IMR-90 (cell line): ENCODE measurements at regions not wholly inside any gene's neighbourhood (a gene's known extent, or its start where the extent isn't known, plus 50 kb on each side); places are given as distances from the start of the nearest gene placed in this dataset.

Experiments used
- ATAC-seq: fragments of 200-7000 bp; cut with Tn5 transposase; 2 replicates; pipeline ENCODE4 v1.9.1; 2020; ENCODE audit warnings: low read depth, mild to moderate bottlenecking, moderate library complexity
- BruUV-seq: library from RNA; stranded (reverse); fragments of 400-500 nt; replicated peaks from 2 replicates; lab custom pipeline; 2021; lab: Mats Ljungman, UMichigan
- CTCF ChIA-PET: fragments of 300-600 bp; formaldehyde crosslinking; extraction: SDS; loops from one replicate; lab custom pipeline; 2021; ENCODE audit warnings: antibody characterized with exemption; lab: Yijun Ruan, JAX
- POLR2A ChIA-PET: fragments of 300-600 bp; sonication (Branson Sonifier 250); formaldehyde crosslinking; loops from one replicate; lab custom pipeline; 2022; ENCODE audit warnings: antibody characterized with exemption; ENCODE audit not compliant: unreplicated experiment; lab: Charles Lee
- DNase-seq: peaks from one replicate; pipeline ENCODE4 v3.0.0; 2013
- H2AFZ ChIP-seq: replicated peaks from 2 replicates; pipeline ENCODE3; 2013; ENCODE audit warnings: low read length, mild to moderate bottlenecking; ENCODE audit not compliant: poor library complexity
- H2AK5ac ChIP-seq: 2 replicates; pipeline ENCODE4 v1.6.1; 2013; ENCODE audit warnings: low read depth, low read length, inconsistent platforms
- H2AK9ac ChIP-seq: replicated peaks from 2 replicates; pipeline ENCODE3; 2013; ENCODE audit warnings: mild to moderate bottlenecking, low read depth, low read length, moderate library complexity; ENCODE audit not compliant: poor library complexity
- H2BK120ac ChIP-seq: 2 replicates; pipeline ENCODE4 v1.6.1; 2013; ENCODE audit warnings: low read depth, low read length, inconsistent platforms
- H2BK15ac ChIP-seq: 3 replicates; pipeline ENCODE4 v1.6.1; 2013; ENCODE audit warnings: low read depth, low read length, inconsistent platforms
- H2BK20ac ChIP-seq: 2 replicates; pipeline ENCODE4 v1.6.1; 2013; ENCODE audit warnings: low read depth, mild to moderate bottlenecking, inconsistent platforms, low read length, moderate library complexity
- H2BK5ac ChIP-seq: 2 replicates; pipeline ENCODE4 v1.6.1; 2013; ENCODE audit warnings: mild to moderate bottlenecking, low read depth, low read length, inconsistent platforms; ENCODE audit not compliant: poor library complexity, severe bottlenecking
- H3K14ac ChIP-seq: replicated peaks from 2 replicates; pipeline ENCODE4 v1.6.1; 2013; ENCODE audit warnings: low read depth, low read length, inconsistent platforms
- H3K18ac ChIP-seq: 2 replicates; pipeline ENCODE4 v1.6.1; 2013; ENCODE audit warnings: low read depth, low read length, control low read depth
- H3K23ac ChIP-seq: 2 replicates; pipeline ENCODE4 v1.6.1; 2013; ENCODE audit warnings: low read depth, low read length, inconsistent platforms
- H3K27ac ChIP-seq: 2 replicates; pipeline ENCODE4 v1.5.1; 2013; ENCODE audit warnings: mild to moderate bottlenecking, control low read depth, low read length; ENCODE audit not compliant: insufficient read depth
- H3K27me3 ChIP-seq: 2 replicates; pipeline ENCODE4 v1.6.1; 2013; ENCODE audit warnings: low read length; ENCODE audit not compliant: control insufficient read depth, insufficient read depth
- H3K36me3 ChIP-seq: 2 replicates; pipeline ENCODE4 v1.6.1; 2013; ENCODE audit warnings: low read length, mixed read lengths; ENCODE audit not compliant: control insufficient read depth, insufficient read depth
- H3K4ac ChIP-seq: 2 replicates; pipeline ENCODE4 v1.6.1; 2013; ENCODE audit warnings: low read depth, low read length, inconsistent platforms
- H3K4me1 ChIP-seq: 2 replicates; pipeline ENCODE4 v1.6.1; 2013; ENCODE audit warnings: low read length, mixed read lengths; ENCODE audit not compliant: control insufficient read depth, insufficient read depth
- H3K4me2 ChIP-seq: 2 replicates; pipeline ENCODE4 v1.6.1; 2013; ENCODE audit warnings: low read depth, mild to moderate bottlenecking, control low read depth, low read length, moderate library complexity
- H3K4me3 ChIP-seq: 2 replicates; pipeline ENCODE4 v1.5.1; 2013; ENCODE audit warnings: low read depth, mild to moderate bottlenecking, control low read depth, low read length, moderate library complexity; ENCODE audit not compliant: insufficient read depth
- H3K56ac ChIP-seq: 2 replicates; pipeline ENCODE4 v1.6.1; 2013; ENCODE audit warnings: low read length, inconsistent platforms; ENCODE audit not compliant: insufficient read depth; ENCODE audit errors: extremely low read depth
- H3K79me1 ChIP-seq, 2 experiments: 2 replicates each; pipeline ENCODE4 v1.6.1; 2013; ENCODE audit warnings: low read length in 2 of 2, inconsistent platforms in 1 of 2, low read depth in 1 of 2
- H3K9ac ChIP-seq: 2 replicates; pipeline ENCODE4 v1.6.1; 2013; ENCODE audit warnings: low read depth, low read length, control low read depth
- H3K9me1 ChIP-seq: 2 replicates; pipeline ENCODE4 v1.6.1; 2013; ENCODE audit warnings: low read length, inconsistent platforms; ENCODE audit not compliant: insufficient read depth
- H3K9me3 ChIP-seq: 2 replicates; pipeline ENCODE4 v1.6.1; 2013; ENCODE audit warnings: low read length; ENCODE audit not compliant: control insufficient read depth, insufficient read depth
- H4K20me1 ChIP-seq: 2 replicates; pipeline ENCODE4 v1.6.1; 2013; ENCODE audit warnings: low read length, inconsistent platforms; ENCODE audit not compliant: insufficient read depth
- H4K5ac ChIP-seq: 2 replicates; pipeline ENCODE4 v1.6.1; 2013; ENCODE audit warnings: mild to moderate bottlenecking, low read depth, low read length, control low read depth
- H4K8ac ChIP-seq, 2 experiments: 2 replicates each; pipeline ENCODE4 v1.6.1; 2013; ENCODE audit warnings: low read depth in 2 of 2, low read length in 2 of 2, control low read depth in 1 of 2, inconsistent platforms in 1 of 2
- H4K91ac ChIP-seq: 2 replicates; pipeline ENCODE4 v1.6.1; 2013; ENCODE audit warnings: low read depth, low read length, inconsistent platforms; ENCODE audit not compliant: insufficient read depth
- BHLHE40 ChIP-seq: fragments of 150-350 bp; IDR thresholded peaks from 2 replicates; pipeline ENCODE4 v1.6.1; 2016; ENCODE audit warnings: mild to moderate bottlenecking, low read depth, low read length
- CEBPB ChIP-seq: IDR thresholded peaks from 2 replicates; pipeline ENCODE4 v1.6.1; 2012; ENCODE audit warnings: low read depth, low read length, improper control_type of control experiment
- CHD1 ChIP-seq: IDR thresholded peaks from 2 replicates; pipeline ENCODE4 v1.6.1; 2012; ENCODE audit warnings: low read depth, low read length, improper control_type of control experiment
- CTCF ChIP-seq: conservative IDR thresholded peaks from 2 replicates; pipeline ENCODE4 v1.5.1; 2012; ENCODE audit warnings: mild to moderate bottlenecking, low read depth, low read length, improper control_type of control experiment
- ELK1 ChIP-seq: fragments of 150-350 bp; IDR thresholded peaks from 2 replicates; pipeline ENCODE4 v1.6.1; 2016; ENCODE audit warnings: low read depth, mild to moderate bottlenecking, low read length, moderate library complexity, borderline replicate concordance
- MAFK ChIP-seq: IDR thresholded peaks from 2 replicates; pipeline ENCODE4 v1.6.1; 2012; ENCODE audit warnings: low read depth, low read length, improper control_type of control experiment
- MAZ ChIP-seq: IDR thresholded peaks from 2 replicates; pipeline ENCODE4 v1.6.1; 2012; ENCODE audit warnings: low read depth, mild to moderate bottlenecking, low read length, improper control_type of control experiment, moderate library complexity, borderline replicate concordance
- MXI1 ChIP-seq: IDR thresholded peaks from 2 replicates; pipeline ENCODE4 v1.6.1; 2012; ENCODE audit warnings: low read depth, mild to moderate bottlenecking, low read length, moderate library complexity, borderline replicate concordance
- NFE2L2 ChIP-seq: fragments of 150-350 bp; IDR thresholded peaks from 2 replicates; pipeline ENCODE4 v1.6.1; 2016; ENCODE audit warnings: low read depth, mild to moderate bottlenecking, low read length
- POLR2A ChIP-seq: IDR thresholded peaks from 2 replicates; pipeline ENCODE4 v1.6.1; 2012; ENCODE audit warnings: mild to moderate bottlenecking, low read depth, low read length
- RAD21 ChIP-seq: IDR thresholded peaks from 2 replicates; pipeline ENCODE4 v1.6.1; 2012; ENCODE audit warnings: low read length, improper control_type of control experiment
- RCOR1 ChIP-seq: IDR thresholded peaks from 2 replicates; pipeline ENCODE4 v1.6.1; 2012; ENCODE audit warnings: mild to moderate bottlenecking, low read length, improper control_type of control experiment; ENCODE audit not compliant: insufficient replicate concordance
- RFX5 ChIP-seq: IDR thresholded peaks from 2 replicates; pipeline ENCODE4 v1.8.0; 2012; ENCODE audit warnings: low read depth, mild to moderate bottlenecking, low read length, moderate library complexity
- SMC3 ChIP-seq: fragments of 150-350 bp; IDR thresholded peaks from 2 replicates; pipeline ENCODE4 v1.6.1; 2016; ENCODE audit warnings: low read depth, mild to moderate bottlenecking, antibody characterized with exemption, low read length, moderate library complexity
- USF2 ChIP-seq: fragments of 150-350 bp; IDR thresholded peaks from 2 replicates; pipeline ENCODE4 v1.6.1; 2017; ENCODE audit warnings: mild to moderate bottlenecking, antibody characterized with exemption, low read length, low read depth
- WGBS, 2 experiments: methylation state at CpG; one replicate each; pipeline versions ENCODE4 v1.1.5 to v1.1.7; 2013; ENCODE audit warnings: missing lambda C conversion rate in 2 of 2; ENCODE audit not compliant: insufficient read length in 1 of 2; ENCODE audit errors: extremely low coverage in 2 of 2; 5-methylcytosine and 5-hydroxymethylcytosine counted together
- dilution Hi-C: fragments of 300-500 bp; cut with HindIII; formaldehyde crosslinking; loops from one replicate; pipeline ENCODE4 v1.14.3; 2018; ENCODE audit warnings: low sequenced_read_pairs; ENCODE audit not compliant: unreplicated experiment
- in situ Hi-C: fragments of 300-500 bp; cut with MboI; formaldehyde crosslinking; loops from 3 replicates; pipeline ENCODE4 v1.14.3; 2019; ENCODE audit warnings: low sequenced_read_pairs, inconsistent platforms, mixed read lengths
- intact Hi-C: fragments of 100-400 bp; cut with micrococcal nuclease; formaldehyde crosslinking; loops from 2 replicates; pipeline ENCODE4 v1.10.0; 2022

- in situ Hi-C loops, result no loop called here
- Histone ChIP-seq H3K27me3 (no peaks in the 10 kb centered on the region), H4K91ac (no peak overlapping the region), H2BK5ac (no peak overlapping the region), H4K5ac (no peak overlapping the region), H3K9me1 (no peaks in the 10 kb centered on the region), H3K4me1 (no peaks in the 10 kb centered on the region), H2AK5ac (no peak overlapping the region), H4K8ac (no peak overlapping the region), H3K14ac (no peak overlapping the region), H3K4me3 (no peak overlapping the region), H3K9me3 (no peaks in the 10 kb centered on the region; the same call in 1 of the 2 replicates), H3K36me3 (no peaks in the 10 kb centered on the region), H2BK120ac (no peak overlapping the region), H3K79me1 (no peaks in the 10 kb centered on the region), H3K4me2 (no peak overlapping the region), H2BK20ac (no peak overlapping the region), H2AK9ac (no peak overlapping the region), H3K9ac (no peak overlapping the region), H2AFZ (no peak overlapping the region), H3K27ac (no peak overlapping the region), H3K23ac (no peak overlapping the region), H3K56ac (no peak overlapping the region), H3K4ac (no peak overlapping the region), H2BK15ac (no peak overlapping the region), H3K18ac (no peak overlapping the region), H4K20me1 (no peaks in the 10 kb centered on the region)
- WGBS, 2 experiments, result 66% methylated on average over 9 of the region's 16 CpGs; no CpG with 5 or more reads in 1 of the 2 experiments
- no TSS peak for BruUV-seq
- TF ChIP-seq CEBPB (no peak), USF2 (no peak), MAFK (no peak), MAZ (no peak), BHLHE40 (no peak), CHD1 (no peak), RFX5 (no peak), POLR2A (no peak), RAD21 (no peak), SMC3 (no peak), MXI1 (no peak), CTCF (no peak), NFE2L2 (no peak), RCOR1 (no peak), ELK1 (no peak)
- ChIA-PET CTCF (no interaction called here), POLR2A (no interaction called here)
- ATAC-seq, result no peak
- DNase-seq, result no peak
- intact Hi-C loops, result no loop called here
- dilution Hi-C loops, result no loop called here
Observed at GRCh38 chrX:28042260-28042659, 61.0 kb upstream of the DCAF8L1 start.
